ENCODE measurements at regions not wholly inside any gene's neighbourhood (a gene's known extent, or its start where the extent isn't known, plus 50 kb on each side); places are given as distances from the start of the nearest gene placed in this dataset.

DNA sequence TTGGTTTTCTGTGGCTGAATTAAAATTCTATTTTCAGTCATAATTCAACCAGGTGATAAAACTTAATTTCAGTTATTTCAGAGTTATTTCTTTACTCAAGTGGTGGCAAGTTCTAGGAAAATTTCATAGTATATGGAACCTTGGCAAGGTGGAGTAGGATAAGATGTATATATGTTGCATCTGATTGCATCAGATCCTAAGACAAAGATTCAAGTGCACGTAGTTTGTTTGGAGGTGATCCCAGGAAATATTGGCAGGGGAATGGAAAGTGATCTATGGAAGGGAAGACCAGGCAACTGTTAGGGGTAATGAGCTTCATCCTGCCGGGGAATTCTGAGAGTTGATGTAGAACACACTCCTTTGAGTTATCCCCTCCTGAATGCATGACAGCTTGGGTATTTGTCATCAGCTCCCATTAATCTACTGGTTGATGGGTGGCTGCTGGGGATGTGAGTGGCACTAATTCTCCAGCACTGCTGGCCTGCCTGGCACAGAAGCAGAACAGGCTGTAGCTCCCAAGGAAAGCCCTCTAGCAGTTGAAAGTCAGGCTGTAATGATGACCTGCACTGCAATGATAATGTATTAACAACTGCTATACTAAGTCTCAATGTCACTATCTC, 52.2 kb upstream of the TOM1L1 start:
- Histone ChIP-seq H3K9me3 (ENCODE audit: control insufficient read depth, insufficient read depth, low read depth, low read length) (no peaks in the 10 kb centered on the region), H3K27ac (ENCODE audit: low read depth, low read length) (no peak overlapping the region), H3K4me1 (ENCODE audit: control insufficient read depth, insufficient read depth, low read length) (peaks cover 6% of the 10 kb centered on the region; the same call in 1 of the 2 replicates), H3K36me3 (ENCODE audit: control insufficient read depth, insufficient read depth, low read length) (no peaks in the 10 kb centered on the region), H3K4me3 (ENCODE audit: low read depth, low read length) (no peak overlapping the region), H3K9ac (ENCODE audit: low read length) (no peak overlapping the region), H3K27me3 (ENCODE audit: control insufficient read depth, insufficient read depth, low read length) (no peaks in the 10 kb centered on the region)

DNA sequence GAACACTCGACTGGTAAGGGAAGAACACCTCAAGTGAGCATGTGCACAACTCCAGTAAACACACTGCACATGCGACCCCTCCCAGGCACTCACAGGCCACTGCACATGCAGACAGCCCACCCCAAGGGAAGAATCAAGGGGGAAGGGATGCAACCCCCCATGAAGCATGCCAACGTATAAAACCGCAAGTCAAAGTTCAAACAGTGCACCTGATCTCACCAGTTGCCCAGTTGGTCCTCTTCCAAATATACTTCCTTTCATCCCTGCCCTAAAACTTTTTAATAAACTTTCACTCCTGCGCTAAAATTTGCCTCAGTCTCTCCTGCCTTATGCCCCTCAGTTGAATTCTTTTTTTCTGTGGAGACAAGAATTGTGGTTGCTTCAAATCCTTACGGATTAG, 51.0 kb upstream of the TOM1L1 start:
- Histone ChIP-seq H3K27me3 (ENCODE audit: control insufficient read depth, insufficient read depth, low read length) (no peaks in the 10 kb centered on the region), H3K9ac (ENCODE audit: low read length) (no peak overlapping the region), H3K9me3 (ENCODE audit: control insufficient read depth, insufficient read depth, low read depth, low read length) (no peaks in the 10 kb centered on the region), H3K27ac (ENCODE audit: low read depth, low read length) (no peak overlapping the region), H3K36me3 (ENCODE audit: control insufficient read depth, insufficient read depth, low read length) (no peaks in the 10 kb centered on the region), H3K4me1 (ENCODE audit: control insufficient read depth, insufficient read depth, low read length) (peaks cover 6% of the 10 kb centered on the region; the same call in 1 of the 2 replicates), H3K4me3 (ENCODE audit: low read depth, low read length) (no peak overlapping the region)
